ENCODE measurements at regions not wholly inside any gene's neighbourhood (a gene's known extent, or its start where the extent isn't known, plus 50 kb on each side); places are given as distances from the start of the nearest gene placed in this dataset.
A peak's percentile ranks its signal among the peaks of the same experiment; 100 is the strongest.

- Histone ChIP-seq H3K4me3 (ENCODE audit: low read length) (0 out of 2 replicates have a peak overlapping the region, but pooled peaks have one; percentile 14), H3K36me3 (ENCODE audit: insufficient read depth, low read length) (no peaks in the 10 kb centered on the region), H3K4me1 (ENCODE audit: insufficient read depth, low read length) (no peaks in the 10 kb centered on the region), H3K9me3 (ENCODE audit: insufficient read depth, low read depth, low read length) (0 out of 2 replicates have a peak, but pooled peaks cover 6% of the 10 kb centered on the region), H3K27ac (ENCODE audit: low read depth, low read length) (no peak overlapping the region), H3K27me3 (ENCODE audit: insufficient read depth, low read length) (no peaks in the 10 kb centered on the region), H3K9ac (ENCODE audit: low read depth, low read length) (no peak overlapping the region)
- 87% methylated on average over 13 of the region's 13 CpGs for WGBS
Observed at GRCh38 chr2:162938387-162938786, 99.8 kb upstream of the KCNH7 start.

DNA sequence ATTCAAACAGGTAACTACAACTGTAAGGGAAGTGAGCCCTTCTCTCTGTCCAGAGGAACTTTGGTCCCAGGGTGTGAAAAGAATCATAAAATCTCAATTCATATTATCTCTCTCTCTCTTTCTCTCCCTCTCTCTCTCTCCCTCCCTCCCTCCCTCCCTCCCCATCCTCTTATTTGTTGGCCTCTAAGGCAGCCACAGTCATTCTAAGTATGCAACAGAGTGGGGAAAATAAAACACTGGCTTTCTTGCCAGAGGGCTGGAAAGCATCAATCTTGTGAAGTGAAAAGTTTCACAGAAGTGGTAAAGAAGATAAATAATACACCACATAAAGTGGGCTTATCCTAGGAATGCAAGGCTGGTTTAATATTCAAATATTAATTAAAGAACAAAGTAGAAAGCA lies 95.6 kb upstream of the KCNH7 start:
- Histone ChIP-seq H3K4me3 (ENCODE audit: low read length) (no peak overlapping the region), H3K27ac (ENCODE audit: low read depth, low read length) (no peak overlapping the region), H3K27me3 (ENCODE audit: insufficient read depth, low read length) (no peaks in the 10 kb centered on the region), H3K9me3 (ENCODE audit: insufficient read depth, low read depth, low read length) (no peaks in the 10 kb centered on the region), H3K36me3 (ENCODE audit: insufficient read depth, low read length) (no peaks in the 10 kb centered on the region), H3K4me1 (ENCODE audit: insufficient read depth, low read length) (no peaks in the 10 kb centered on the region), H3K9ac (ENCODE audit: low read depth, low read length) (no peak overlapping the region)

DNA sequence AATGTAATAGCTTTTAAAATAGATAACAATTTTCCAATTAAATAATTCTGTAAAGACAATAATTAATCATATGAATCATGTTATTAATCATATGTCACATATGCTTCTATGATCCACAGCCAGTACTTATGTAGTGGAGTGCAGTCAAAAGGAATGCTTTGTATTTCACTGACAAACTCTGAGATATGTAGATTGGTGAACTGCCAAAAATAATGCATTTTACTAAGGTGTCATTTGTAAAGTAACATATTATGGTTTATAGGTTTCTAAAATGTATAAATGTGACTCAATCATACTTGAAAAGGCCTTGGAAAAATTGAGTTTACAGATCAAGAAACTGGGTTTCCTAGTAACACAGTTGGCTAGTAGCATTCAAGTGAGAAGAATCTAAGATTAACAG lies 93.8 kb upstream of the KCNH7 start:
- Histone ChIP-seq H3K36me3 (ENCODE audit: insufficient read depth, low read length) (no peaks in the 10 kb centered on the region), H3K9ac (ENCODE audit: low read depth, low read length) (no peak overlapping the region), H3K4me3 (ENCODE audit: low read length) (no peak overlapping the region), H3K27ac (ENCODE audit: low read depth, low read length) (no peak overlapping the region), H3K4me1 (ENCODE audit: insufficient read depth, low read length) (no peaks in the 10 kb centered on the region), H3K27me3 (ENCODE audit: insufficient read depth, low read length) (no peaks in the 10 kb centered on the region), H3K9me3 (ENCODE audit: insufficient read depth, low read depth, low read length) (no peaks in the 10 kb centered on the region)

DNA sequence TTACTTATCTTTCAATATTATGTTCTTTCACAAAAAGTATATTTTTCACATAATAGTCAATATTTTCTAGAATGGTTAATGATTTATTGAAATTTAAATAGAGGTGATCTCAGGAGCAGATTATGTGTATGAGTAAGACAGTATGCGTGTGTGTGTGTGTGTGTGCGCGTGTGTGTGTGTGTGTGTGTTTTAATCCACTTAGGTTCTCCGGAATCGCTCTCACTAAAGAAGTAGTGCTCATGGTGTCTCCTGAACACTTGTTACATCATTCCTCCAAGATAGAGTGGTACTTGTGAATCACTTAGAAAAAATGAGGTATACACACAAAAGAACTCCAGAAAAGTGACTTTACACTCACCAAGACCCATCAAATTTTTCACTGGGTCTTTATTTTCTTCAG lies 91.0 kb upstream of the KCNH7 start:
- Histone ChIP-seq H3K27me3 (ENCODE audit: insufficient read depth, low read length) (no peaks in the 10 kb centered on the region), H3K27ac (ENCODE audit: low read depth, low read length) (no peak overlapping the region), H3K36me3 (ENCODE audit: insufficient read depth, low read length) (no peaks in the 10 kb centered on the region), H3K4me3 (ENCODE audit: low read length) (no peak overlapping the region), H3K9ac (ENCODE audit: low read depth, low read length) (no peak overlapping the region), H3K4me1 (ENCODE audit: insufficient read depth, low read length) (no peaks in the 10 kb centered on the region), H3K9me3 (ENCODE audit: insufficient read depth, low read depth, low read length) (no peaks in the 10 kb centered on the region)
- WGBS, result 86% methylated on average over 4 of the region's 5 CpGs

DNA sequence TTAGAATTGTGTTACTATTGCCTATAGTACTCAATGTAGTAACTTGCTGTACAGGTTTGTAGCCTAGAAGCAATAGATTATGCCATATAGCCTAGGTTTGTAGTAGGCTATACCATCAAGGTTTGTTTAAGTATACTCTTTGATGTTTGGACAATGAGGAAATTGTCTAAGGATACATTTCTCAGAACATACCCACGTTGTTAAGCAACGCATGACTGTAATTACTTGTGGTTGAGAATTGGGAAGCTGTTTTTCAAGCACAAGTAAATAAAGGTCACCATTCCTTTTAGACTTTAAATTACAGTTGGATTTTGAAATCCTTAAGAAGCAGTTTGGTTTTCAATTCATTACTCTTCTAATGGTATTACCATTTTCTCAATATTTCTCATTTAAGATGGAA lies 89.8 kb upstream of the KCNH7 start:
- Histone ChIP-seq H3K9me3 (ENCODE audit: insufficient read depth, low read depth, low read length) (no peaks in the 10 kb centered on the region), H3K27ac (ENCODE audit: low read depth, low read length) (no peak overlapping the region), H3K4me1 (ENCODE audit: insufficient read depth, low read length) (no peaks in the 10 kb centered on the region), H3K36me3 (ENCODE audit: insufficient read depth, low read length) (no peaks in the 10 kb centered on the region), H3K9ac (ENCODE audit: low read depth, low read length) (no peak overlapping the region), H3K4me3 (ENCODE audit: low read length) (no peak overlapping the region), H3K27me3 (ENCODE audit: insufficient read depth, low read length) (no peaks in the 10 kb centered on the region)
- no CpG with 5 or more reads among the region's 2 CpGs for WGBS

DNA sequence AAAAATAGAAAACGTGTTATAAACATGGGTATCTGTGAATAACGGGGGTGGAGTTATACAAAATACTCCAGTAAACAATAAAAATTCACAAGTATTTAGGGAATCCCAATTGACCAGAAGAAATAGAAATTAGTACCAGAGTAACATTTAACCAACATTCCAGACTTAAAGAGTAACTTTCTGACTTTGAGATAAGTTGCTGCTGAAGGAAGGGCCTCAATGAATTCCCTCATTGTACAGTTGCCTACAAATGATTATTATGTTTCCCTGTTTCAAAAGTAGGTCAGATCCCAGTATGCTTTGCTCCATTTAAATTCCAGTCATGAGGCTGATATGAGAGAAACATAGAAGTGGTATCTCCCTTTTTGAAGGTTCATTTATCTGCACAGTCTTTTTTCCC lies 88.3 kb upstream of the KCNH7 start:
- Histone ChIP-seq H3K27me3 (ENCODE audit: insufficient read depth, low read length) (no peaks in the 10 kb centered on the region), H3K4me1 (ENCODE audit: insufficient read depth, low read length) (no peaks in the 10 kb centered on the region), H3K9ac (ENCODE audit: low read depth, low read length) (no peak overlapping the region), H3K36me3 (ENCODE audit: insufficient read depth, low read length) (no peaks in the 10 kb centered on the region), H3K9me3 (ENCODE audit: insufficient read depth, low read depth, low read length) (no peaks in the 10 kb centered on the region), H3K27ac (ENCODE audit: low read depth, low read length) (no peak overlapping the region), H3K4me3 (ENCODE audit: low read length) (no peak overlapping the region)
- no CpG with 5 or more reads among the region's 2 CpGs for WGBS

DNA sequence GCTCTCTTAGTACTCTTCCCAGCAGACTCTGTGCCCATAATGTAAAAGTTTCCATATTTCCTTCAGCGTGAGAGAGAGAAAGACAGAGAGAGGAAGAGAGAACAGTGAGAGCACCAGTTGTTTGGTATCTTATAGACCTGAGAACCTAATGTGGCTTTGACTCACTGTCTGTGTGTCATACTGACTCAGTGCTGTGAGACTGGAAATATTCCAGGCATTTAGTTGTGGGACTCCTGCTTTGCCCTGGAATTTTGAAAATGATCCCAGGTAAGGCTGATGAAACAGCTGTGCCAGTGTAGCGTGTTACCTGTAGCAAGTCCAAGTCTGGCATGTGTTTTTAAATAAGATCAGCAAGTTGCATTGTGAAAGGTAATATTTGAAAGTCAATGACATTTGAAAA lies 87.9 kb upstream of the KCNH7 start:
- no peak overlapping the region for H3K27ac ChIP-seq (ENCODE audit: low read depth, low read length)
- 96% methylated on average over 2 of the region's 2 CpGs for WGBS
- H3K9ac ChIP-seq (ENCODE audit: low read depth, low read length), result no peak overlapping the region
- no peak overlapping the region for H3K4me3 ChIP-seq (ENCODE audit: low read length)
- no peaks in the 10 kb centered on the region for H3K36me3 ChIP-seq (ENCODE audit: insufficient read depth, low read length)
- H3K9me3 ChIP-seq (ENCODE audit: insufficient read depth, low read depth, low read length), result no peaks in the 10 kb centered on the region
- H3K4me1 ChIP-seq (ENCODE audit: insufficient read depth, low read length), result no peaks in the 10 kb centered on the region
- H3K27me3 ChIP-seq (ENCODE audit: insufficient read depth, low read length), result no peaks in the 10 kb centered on the region

DNA sequence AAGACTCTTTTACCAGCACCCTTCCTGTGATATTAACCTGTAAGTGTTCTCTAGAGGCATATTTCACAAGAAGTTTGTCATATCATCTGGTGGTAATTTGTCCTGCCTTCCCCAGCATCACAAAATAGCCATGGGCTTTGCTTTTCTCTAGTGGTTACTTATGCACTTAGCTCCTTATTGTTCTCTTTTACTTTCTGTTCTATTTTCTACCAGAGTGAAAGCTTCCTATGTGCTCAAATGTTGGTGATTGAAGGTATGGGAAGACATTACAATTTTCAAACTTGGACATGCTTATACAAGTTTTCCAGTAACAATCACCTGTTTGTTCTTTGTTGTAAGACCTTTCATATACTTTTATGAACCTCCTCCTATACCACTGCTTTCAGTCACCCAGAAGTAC lies 87.0 kb upstream of the KCNH7 start:
- H3K27me3 ChIP-seq (ENCODE audit: insufficient read depth, low read length), result no peaks in the 10 kb centered on the region
- no peaks in the 10 kb centered on the region for H3K36me3 ChIP-seq (ENCODE audit: insufficient read depth, low read length)
- no peaks in the 10 kb centered on the region for H3K4me1 ChIP-seq (ENCODE audit: insufficient read depth, low read length)
- no peak overlapping the region for H3K4me3 ChIP-seq (ENCODE audit: low read length)
- no peaks in the 10 kb centered on the region for H3K9me3 ChIP-seq (ENCODE audit: insufficient read depth, low read depth, low read length)
- H3K9ac ChIP-seq (ENCODE audit: low read depth, low read length), result no peak overlapping the region
- H3K27ac ChIP-seq (ENCODE audit: low read depth, low read length), result no peak overlapping the region

DNA sequence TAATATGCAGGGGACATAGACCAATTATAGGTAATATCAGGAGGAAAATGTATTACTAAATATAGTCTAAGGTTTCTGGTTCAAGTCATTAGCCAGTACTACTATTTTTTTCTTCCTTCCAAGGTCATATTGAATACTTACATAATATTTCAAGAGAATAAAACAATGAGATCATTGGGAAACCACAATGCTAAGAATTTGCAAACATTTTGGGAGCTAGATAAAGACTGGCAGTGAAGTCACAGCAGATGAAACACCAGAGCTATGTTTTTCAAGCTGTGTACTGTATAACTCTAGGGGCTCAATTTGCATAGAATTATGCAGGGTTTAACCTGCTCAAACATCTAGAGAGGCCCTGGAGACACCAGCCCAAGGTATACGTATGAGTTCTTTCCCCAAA lies 80.5 kb upstream of the KCNH7 start:
- Histone ChIP-seq H3K36me3 (ENCODE audit: insufficient read depth, low read length) (no peaks in the 10 kb centered on the region), H3K4me3 (ENCODE audit: low read length) (no peak overlapping the region), H3K9me3 (ENCODE audit: insufficient read depth, low read depth, low read length) (no peaks in the 10 kb centered on the region), H3K27me3 (ENCODE audit: insufficient read depth, low read length) (no peaks in the 10 kb centered on the region), H3K27ac (ENCODE audit: low read depth, low read length) (no peak overlapping the region), H3K9ac (ENCODE audit: low read depth, low read length) (no peak overlapping the region), H3K4me1 (ENCODE audit: insufficient read depth, low read length) (no peaks in the 10 kb centered on the region)
- WGBS, result 71% methylated on average over 1 of the region's 1 CpG

DNA sequence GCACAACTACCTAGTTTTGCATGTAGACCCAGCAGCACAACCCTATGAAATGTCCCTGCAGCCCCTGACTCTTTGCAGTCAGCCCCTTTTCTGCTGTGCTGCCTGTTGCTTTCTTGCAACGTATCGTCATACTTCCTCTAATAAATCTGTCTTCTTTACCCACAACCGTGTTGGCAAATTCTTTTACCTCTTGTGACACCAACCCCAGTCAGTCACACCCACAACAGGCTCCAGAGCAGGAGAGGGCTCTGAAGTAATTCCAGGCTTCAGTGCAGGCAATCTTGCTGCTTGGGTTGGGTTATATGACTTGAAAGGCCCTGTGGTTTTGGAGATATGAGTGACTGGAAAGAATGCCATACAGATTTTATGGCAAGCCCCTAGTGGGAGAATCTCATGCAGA lies 79.1 kb upstream of the KCNH7 start:
- no peak overlapping the region for H3K4me3 ChIP-seq (ENCODE audit: low read length)
- H3K27me3 ChIP-seq (ENCODE audit: insufficient read depth, low read length), result no peaks in the 10 kb centered on the region

GRCh38 chr2:162916286-162916801 lies 77.8 kb upstream of the KCNH7 start:
- Histone ChIP-seq H3K9me3 (ENCODE audit: insufficient read depth, low read depth, low read length) (no peaks in the 10 kb centered on the region), H3K27ac (ENCODE audit: low read depth, low read length) (no peak overlapping the region), H3K4me3 (ENCODE audit: low read length) (no peak overlapping the region), H3K9ac (ENCODE audit: low read depth, low read length) (no peak overlapping the region), H3K27me3 (ENCODE audit: insufficient read depth, low read length) (no peaks in the 10 kb centered on the region), H3K4me1 (ENCODE audit: insufficient read depth, low read length) (no peaks in the 10 kb centered on the region), H3K36me3 (ENCODE audit: insufficient read depth, low read length) (no peaks in the 10 kb centered on the region)
- 98% methylated on average over 17 of the region's 17 CpGs for WGBS

More for the DNA sequence above, 79.1 kb upstream of the KCNH7 start:
- H3K27ac ChIP-seq (ENCODE audit: low read depth, low read length), result no peak overlapping the region
- 95% methylated on average over 3 of the region's 3 CpGs for WGBS
- H3K9ac ChIP-seq (ENCODE audit: low read depth, low read length), result no peak overlapping the region
- no peaks in the 10 kb centered on the region for H3K4me1 ChIP-seq (ENCODE audit: insufficient read depth, low read length)
- H3K9me3 ChIP-seq (ENCODE audit: insufficient read depth, low read depth, low read length), result no peaks in the 10 kb centered on the region
- H3K36me3 ChIP-seq (ENCODE audit: insufficient read depth, low read length), result no peaks in the 10 kb centered on the region

DNA sequence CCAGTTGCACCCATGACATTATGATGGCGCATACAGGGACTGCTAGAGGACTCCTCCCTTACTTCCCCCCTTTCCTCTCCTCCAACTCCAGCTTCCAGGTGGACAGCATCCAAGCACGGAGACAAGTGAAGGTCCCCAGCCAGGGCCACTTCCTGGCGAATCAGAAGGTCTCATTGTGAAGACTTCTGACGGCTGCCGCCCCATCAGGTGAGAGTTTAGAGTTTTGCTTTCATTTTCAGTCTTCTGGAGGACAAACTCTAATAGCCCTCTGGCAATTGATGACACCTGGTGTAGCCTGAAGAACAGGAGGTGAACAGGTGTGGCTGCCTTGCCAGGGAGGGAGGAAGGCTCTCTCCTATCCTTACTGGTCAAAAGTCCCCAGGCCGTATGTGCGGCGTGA lies 77.3 kb upstream of the KCNH7 start:
- 94% methylated on average over 8 of the region's 8 CpGs for WGBS
- Histone ChIP-seq H3K9ac (ENCODE audit: low read depth, low read length) (no peak overlapping the region), H3K27me3 (ENCODE audit: insufficient read depth, low read length) (no peaks in the 10 kb centered on the region), H3K9me3 (ENCODE audit: insufficient read depth, low read depth, low read length) (no peaks in the 10 kb centered on the region), H3K4me3 (ENCODE audit: low read length) (no peak overlapping the region), H3K4me1 (ENCODE audit: insufficient read depth, low read length) (no peaks in the 10 kb centered on the region), H3K27ac (ENCODE audit: low read depth, low read length) (no peak overlapping the region), H3K36me3 (ENCODE audit: insufficient read depth, low read length) (no peaks in the 10 kb centered on the region)
